ENCODE measurements at regions not wholly inside any gene's neighbourhood (a gene's known extent, or its start where the extent isn't known, plus 50 kb on each side); places are given as distances from the start of the nearest gene placed in this dataset.

- Mint-ChIP-seq H3K9me3 (no peaks in the 10 kb centered on the region), H3K27ac (no peak overlapping the region), H3K27me3 (ENCODE audit: low read depth, poor library complexity) (no peaks in the 10 kb centered on the region), H3K36me3 (ENCODE audit: low read depth) (no peaks in the 10 kb centered on the region), H3K4me3 (no peak overlapping the region), H3K4me1 (no peaks in the 10 kb centered on the region)
- no peak for TF ChIP-seq CTCF (IDR thresholded peaks at IDR 0.05)
- DNase-seq = no peak
Observed at GRCh38 chr9:71237051-71237450, 115.6 kb upstream of the TRPM3 start.

- no peaks in the 10 kb centered on the region for H3K9me3 Mint-ChIP-seq
Observed at GRCh38 chr9:71233646-71234045, 112.2 kb upstream of the TRPM3 start.

GRCh38 chr9:71223953-71224538 lies 102.6 kb upstream of the TRPM3 start:
- no peak for TF ChIP-seq CTCF (IDR thresholded peaks at IDR 0.05)
- no peak overlapping the region for H3K4me3 Mint-ChIP-seq
- H3K27me3 Mint-ChIP-seq (ENCODE audit: low read depth, poor library complexity) = peaks cover 6% of the 10 kb centered on the region
- H3K36me3 Mint-ChIP-seq (ENCODE audit: low read depth) = no peaks in the 10 kb centered on the region
- H3K4me1 Mint-ChIP-seq = no peaks in the 10 kb centered on the region
- DNase-seq = no peak
- no peak overlapping the region for H3K27ac Mint-ChIP-seq
- H3K9me3 Mint-ChIP-seq = peaks cover 4% of the 10 kb centered on the region

More at GRCh38 chr9:71233646-71234045, 112.2 kb upstream of the TRPM3 start:
- Mint-ChIP-seq H3K4me3 (no peak overlapping the region), H3K27me3 (ENCODE audit: low read depth, poor library complexity) (no peaks in the 10 kb centered on the region), H3K36me3 (ENCODE audit: low read depth) (no peaks in the 10 kb centered on the region), H3K27ac (no peak overlapping the region), H3K4me1 (no peaks in the 10 kb centered on the region)
- no peak for TF ChIP-seq CTCF (IDR thresholded peaks at IDR 0.05)
- DNase-seq = no peak

- no peak for TF ChIP-seq CTCF (IDR thresholded peaks at IDR 0.05)
- H3K27ac Mint-ChIP-seq = no peak overlapping the region
Observed at GRCh38 chr9:71218774-71219173, 97.4 kb upstream of the TRPM3 start.

GRCh38 chr9:71213633-71214032 lies 92.2 kb upstream of the TRPM3 start:
- TF ChIP-seq CTCF (IDR thresholded peaks at IDR 0.05) = no peak
- no peak for DNase-seq
- Mint-ChIP-seq H3K27ac (no peak overlapping the region), H3K36me3 (ENCODE audit: low read depth) (no peaks in the 10 kb centered on the region), H3K4me1 (no peaks in the 10 kb centered on the region), H3K9me3 (peaks cover 24% of the 10 kb centered on the region), H3K27me3 (ENCODE audit: low read depth, poor library complexity) (no peaks in the 10 kb centered on the region), H3K4me3 (no peak overlapping the region)

More at GRCh38 chr9:71218774-71219173, 97.4 kb upstream of the TRPM3 start:
- Mint-ChIP-seq H3K4me1 (no peaks in the 10 kb centered on the region), H3K36me3 (ENCODE audit: low read depth) (no peaks in the 10 kb centered on the region), H3K27me3 (ENCODE audit: low read depth, poor library complexity) (peaks cover 6% of the 10 kb centered on the region), H3K4me3 (no peak overlapping the region), H3K9me3 (peaks cover 12% of the 10 kb centered on the region)
- no peak for DNase-seq

GRCh38 chr9:71210326-71210725 lies 88.9 kb upstream of the TRPM3 start:
- no peak for DNase-seq
- H3K4me1 Mint-ChIP-seq = no peaks in the 10 kb centered on the region
- no peak for TF ChIP-seq CTCF (IDR thresholded peaks at IDR 0.05)
- H3K9me3 Mint-ChIP-seq = peaks cover 24% of the 10 kb centered on the region
- H3K4me3 Mint-ChIP-seq = no peak overlapping the region
- no peaks in the 10 kb centered on the region for H3K36me3 Mint-ChIP-seq (ENCODE audit: low read depth)
- H3K27me3 Mint-ChIP-seq (ENCODE audit: low read depth, poor library complexity) = no peaks in the 10 kb centered on the region
- H3K27ac Mint-ChIP-seq = no peak overlapping the region
